ENCODE measurements at regions not wholly inside any gene's neighbourhood (a gene's known extent, or its start where the extent isn't known, plus 50 kb on each side); places are given as distances from the start of the nearest gene placed in this dataset.

- TF ChIP-seq EP300 (IDR thresholded peaks at IDR 0.05) (no peak), POLR2AphosphoS5 (IDR thresholded peaks at IDR 0.05) (no peak), CTCF (IDR thresholded peaks at IDR 0.05) (no peak), POLR2A (IDR thresholded peaks at IDR 0.05) (no peak)
- Histone ChIP-seq H3K9me3 (no peaks in the 10 kb centered on the region), H3K4me1 (no peaks in the 10 kb centered on the region), H3K27me3 (no peaks in the 10 kb centered on the region), H3K36me3 (no peaks in the 10 kb centered on the region), H3K4me3 (no peak overlapping the region), H3K27ac (no peak overlapping the region)
- DNase-seq = no peak
- 42 to 80% methylated on average over 6 of the region's 6 CpGs for WGBS, 2 donors
- intact Hi-C loops (cut with DNase I) = no loop called here
Measured at GRCh38 chr1:209012443-209013196, 570.9 kb upstream of the CAMK1G start.

GRCh38 chr1:209015092-209015491, 568.4 kb upstream of the CAMK1G start:
- H3K27ac ChIP-seq = no peak overlapping the region
- H3K9me3 ChIP-seq = peaks cover 0 to 3% (median 0%) of the 10 kb centered on the region in 4 donors
- TF ChIP-seq CTCF (IDR thresholded peaks at IDR 0.05) (no peak), POLR2AphosphoS5 (IDR thresholded peaks at IDR 0.05) (no peak), EP300 (IDR thresholded peaks at IDR 0.05) (no peak)
- H3K27me3 ChIP-seq = no peaks in the 10 kb centered on the region
- no peak overlapping the region for H3K4me3 ChIP-seq
- H3K4me1 ChIP-seq = no peaks in the 10 kb centered on the region
- intact Hi-C loops (cut with DNase I) = no loop called here
- no peak for DNase-seq
- no peaks in the 10 kb centered on the region for H3K36me3 ChIP-seq

- Histone ChIP-seq H3K27ac (no peak overlapping the region), H3K9me3 (peaks cover 0 to 3% (median 1%) of the 10 kb centered on the region in 4 donors), H3K27me3 (no peaks in the 10 kb centered on the region), H3K4me1 (no peaks in the 10 kb centered on the region), H3K36me3 (no peaks in the 10 kb centered on the region), H3K4me3 (no peak overlapping the region)
- intact Hi-C loops (cut with DNase I) = no loop called here
- no peak for TF ChIP-seq POLR2AphosphoS5 (IDR thresholded peaks at IDR 0.05)
- DNase-seq = no peak
Measured at GRCh38 chr1:209021622-209022021, 561.9 kb upstream of the CAMK1G start.

GRCh38 chr1:209023790-209024189, 559.7 kb upstream of the CAMK1G start:
- Histone ChIP-seq H3K4me3 (no peak overlapping the region), H3K9me3 (peaks cover 0 to 3% (median 1%) of the 10 kb centered on the region in 4 donors), H3K27me3 (no peaks in the 10 kb centered on the region), H3K36me3 (no peaks in the 10 kb centered on the region), H3K4me1 (no peaks in the 10 kb centered on the region), H3K27ac (no peak overlapping the region)
- DNase-seq = no peak
- 52 to 79% methylated on average over 2 of the region's 2 CpGs for WGBS, 2 donors
- no peak for TF ChIP-seq POLR2A (IDR thresholded peaks at IDR 0.05)
- TF ChIP-seq CTCF (IDR thresholded peaks at IDR 0.05) = no peak
- TF ChIP-seq EP300 (IDR thresholded peaks at IDR 0.05) = no peak
- no peak for TF ChIP-seq POLR2AphosphoS5 (IDR thresholded peaks at IDR 0.05)
- intact Hi-C loops (cut with DNase I) = no loop called here

GRCh38 chr1:209029737-209030136, 553.8 kb upstream of the CAMK1G start:
- TF ChIP-seq POLR2A (IDR thresholded peaks at IDR 0.05) (no peak), EP300 (IDR thresholded peaks at IDR 0.05) (no peak), POLR2AphosphoS5 (IDR thresholded peaks at IDR 0.05) (no peak), CTCF (IDR thresholded peaks at IDR 0.05) (no peak)
- 72 to 74% methylated on average over 1 of the region's 1 CpG for WGBS, 2 donors

More at GRCh38 chr1:209029737-209030136, 553.8 kb upstream of the CAMK1G start:
- intact Hi-C loops (cut with DNase I) = no loop called here
- no peak overlapping the region for H3K27ac ChIP-seq
- no peaks in the 10 kb centered on the region for H3K9me3 ChIP-seq
- no peak overlapping the region for H3K4me3 ChIP-seq
- H3K36me3 ChIP-seq = no peaks in the 10 kb centered on the region
- no peaks in the 10 kb centered on the region for H3K4me1 ChIP-seq
- H3K27me3 ChIP-seq = no peaks in the 10 kb centered on the region
- no peak for DNase-seq

All from sigmoid colon (tissue), 6 donors.